GM21528 (cell line): ENCODE measurements at regions not wholly inside any gene's neighbourhood (a gene's known extent, or its start where the extent isn't known, plus 50 kb on each side); places are given as distances from the start of the nearest gene placed in this dataset.
"Not testable (repeated sequence)": the region's sequence is repeated elsewhere in the genome, so short reads cannot be mapped to it uniquely, and the experiment has no call there.

Experiments used
- ATAC-seq: cut with Tn5 transposase; IDR thresholded peaks from one replicate; pipeline ENCODE4 v1.9.1; 2021; ENCODE audit warnings: mild to moderate bottlenecking, moderate library complexity; ENCODE audit not compliant: unreplicated experiment, low FRiP score

DNA sequence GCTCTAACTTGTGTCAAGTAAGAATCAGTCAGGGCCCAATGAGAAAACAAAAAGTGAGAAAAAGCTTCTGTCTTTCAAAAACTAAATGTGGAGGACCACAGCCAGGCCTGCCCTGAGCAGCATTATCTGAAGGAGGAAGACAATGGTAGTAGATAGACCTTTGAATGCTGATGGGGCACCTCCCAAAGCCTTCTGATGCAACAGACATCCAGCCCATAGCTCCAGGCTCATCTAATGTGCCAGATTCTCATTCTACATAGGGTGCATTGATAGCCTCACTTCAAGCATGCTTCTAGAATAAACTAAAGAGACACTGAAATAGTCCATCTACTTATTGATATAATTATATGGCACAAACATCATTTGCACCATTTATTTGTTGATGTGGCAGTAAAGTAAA lies 351.6 kb downstream of the HHIPL2 start:
- ATAC-seq = no peak

- no peak for ATAC-seq
These were observed 352.0 kb downstream of the HHIPL2 start for GRCh38 chr1:222195857-222196256.

DNA sequence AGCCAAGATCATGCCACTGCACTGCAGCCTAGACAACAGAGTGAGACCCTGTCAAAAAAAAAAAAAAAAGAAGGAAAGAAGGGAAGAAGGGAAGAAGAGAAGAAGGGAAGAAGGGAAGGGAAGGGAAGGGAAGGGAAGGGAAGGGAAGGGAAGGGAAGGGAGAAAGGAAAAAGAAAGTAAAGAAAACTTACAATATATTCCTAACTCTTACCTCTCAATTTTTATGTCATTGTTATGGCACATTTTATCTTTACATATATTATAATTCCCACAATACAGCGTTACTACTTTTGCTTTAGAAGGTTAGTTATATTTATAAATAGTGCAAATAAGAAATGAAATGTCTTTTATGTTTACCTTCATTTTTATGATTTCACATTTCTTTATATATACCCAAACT lies 358.7 kb downstream of the HHIPL2 start:
- ATAC-seq = no peak

DNA sequence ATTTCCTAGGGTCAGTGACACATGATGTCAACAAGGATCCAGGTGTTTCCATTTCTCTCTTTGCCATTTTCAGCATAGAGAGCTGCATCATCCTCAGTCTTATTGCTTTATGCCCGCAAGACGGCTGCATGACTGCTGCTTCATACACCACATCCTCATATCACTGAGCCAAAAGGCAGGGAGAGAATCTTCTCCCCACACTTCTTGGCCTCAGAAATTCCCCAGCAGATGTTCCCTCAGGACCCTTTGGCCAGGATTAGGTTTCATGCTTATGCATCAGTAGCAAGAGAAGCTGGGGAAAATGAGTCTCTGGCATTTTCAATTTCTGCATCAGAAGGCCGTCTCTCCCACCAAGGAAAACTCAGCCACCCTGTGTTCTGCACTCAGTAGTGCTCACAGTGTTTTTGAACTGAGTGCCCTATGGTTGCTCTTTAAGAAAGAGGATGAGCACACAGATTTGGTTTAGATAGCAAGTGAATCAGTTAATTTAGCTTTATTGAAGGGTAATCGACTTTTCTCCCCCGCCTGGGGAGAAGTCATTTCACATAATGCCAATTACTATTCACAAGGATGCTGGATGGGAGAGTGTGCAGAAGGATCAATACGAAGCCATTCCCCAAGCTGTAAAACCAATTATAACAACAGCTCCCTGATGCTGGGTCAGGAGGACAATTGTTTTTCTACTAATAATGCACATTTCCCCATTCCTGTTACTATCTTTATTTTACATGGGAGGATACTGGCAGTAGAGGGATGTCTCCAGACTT lies 360.2 kb downstream of the HHIPL2 start:
- ATAC-seq = no peak

DNA sequence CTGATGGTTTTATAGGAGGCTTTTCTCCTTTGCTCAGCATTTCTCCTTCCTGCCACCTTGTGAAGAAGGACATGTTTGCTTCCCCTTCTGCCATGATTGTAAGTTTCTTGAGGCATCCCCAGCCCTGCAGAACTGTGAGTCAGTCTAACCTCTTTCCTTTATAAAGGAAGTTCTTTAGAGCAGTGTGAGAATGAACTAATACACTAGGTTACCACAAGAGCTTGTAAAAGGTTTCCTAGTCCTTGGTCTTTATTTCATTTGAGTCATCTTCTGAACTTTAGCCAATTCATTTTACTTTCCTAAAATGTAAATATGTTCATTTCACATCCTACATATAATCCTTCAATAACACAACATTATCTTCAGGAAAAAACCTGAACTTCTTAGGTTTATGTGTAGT lies 365.3 kb downstream of the HHIPL2 start:
- ATAC-seq = no peak

DNA sequence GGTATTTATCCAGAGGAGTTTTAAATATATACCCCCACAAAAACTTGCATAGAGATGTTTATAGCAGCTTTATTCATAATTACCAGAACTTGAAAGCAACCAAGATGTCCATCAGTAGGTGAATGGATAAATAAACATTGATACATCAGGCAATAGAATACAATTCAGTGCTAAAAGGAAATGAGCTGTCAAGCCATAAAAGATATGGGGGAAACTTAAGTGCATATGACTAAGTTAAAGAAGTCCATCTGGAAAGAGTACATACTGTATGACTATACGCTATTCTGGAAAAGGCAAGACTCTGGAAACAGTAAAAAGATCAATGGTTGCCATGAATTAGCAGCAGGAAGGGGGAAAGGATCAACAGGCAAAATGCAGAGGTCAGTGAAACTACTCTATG lies 366.7 kb downstream of the HHIPL2 start:
- ATAC-seq = no peak

- ATAC-seq = not testable (repeated sequence)
These were observed 370.4 kb downstream of the HHIPL2 start for GRCh38 chr1:222177496-222177895.

DNA sequence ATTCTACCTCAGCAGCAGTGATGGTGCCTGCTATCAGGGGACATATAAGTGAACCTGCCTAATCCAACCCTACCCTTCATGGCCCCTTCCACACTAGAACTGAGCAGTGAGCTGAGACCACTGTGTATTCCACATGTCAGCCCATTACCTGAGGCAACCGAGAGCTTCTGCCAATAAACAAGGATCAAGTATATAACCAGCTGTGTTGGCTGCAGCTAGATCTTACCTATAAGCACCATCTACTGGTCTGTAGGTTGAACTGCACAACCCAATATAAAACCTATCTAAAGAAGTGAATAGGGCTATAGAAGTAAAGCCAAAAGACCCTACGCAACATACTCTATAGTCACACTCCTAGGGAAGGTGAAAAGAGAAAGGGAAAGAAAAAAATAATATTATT lies 376.9 kb downstream of the HHIPL2 start:
- no peak for ATAC-seq

DNA sequence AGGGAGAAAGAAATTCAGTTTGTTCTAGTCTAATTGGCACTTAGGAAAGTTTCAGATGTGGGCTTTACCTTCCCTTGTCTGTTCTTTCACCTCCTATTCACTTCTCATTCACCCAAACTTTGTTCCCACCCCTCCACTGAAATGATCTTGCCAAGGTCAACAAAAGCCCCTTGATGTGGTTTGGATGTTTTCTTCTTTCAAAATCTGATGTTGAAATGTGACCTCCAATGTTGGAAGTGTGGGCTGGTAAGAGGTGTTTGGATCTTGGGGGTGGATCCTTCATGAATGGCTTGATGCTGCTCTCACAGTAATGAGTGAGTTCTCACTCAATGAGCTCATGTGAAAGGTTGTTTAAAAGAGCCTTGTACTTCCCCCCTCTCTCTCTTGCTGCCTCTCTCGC lies 379.3 kb downstream of the HHIPL2 start:
- no peak for ATAC-seq

DNA sequence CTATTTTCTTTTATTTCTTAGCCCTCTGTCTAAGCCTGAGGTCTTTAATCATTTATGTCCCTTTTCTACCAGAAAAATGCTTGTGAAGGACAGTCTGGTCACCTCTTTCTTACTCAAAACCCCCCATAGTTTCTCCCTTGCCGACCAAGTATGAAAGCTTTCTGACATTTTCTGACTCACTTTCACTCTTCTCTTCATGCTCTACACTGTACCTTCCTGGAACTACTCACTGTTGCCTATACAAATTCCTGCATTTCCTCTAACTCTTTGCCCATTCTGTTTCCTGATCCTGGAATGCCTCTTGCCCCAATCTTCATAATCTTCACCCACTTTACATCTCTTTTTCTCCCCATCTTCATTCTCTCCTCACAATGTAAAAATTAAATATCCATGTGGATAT lies 380.0 kb downstream of the HHIPL2 start:
- no peak for ATAC-seq

DNA sequence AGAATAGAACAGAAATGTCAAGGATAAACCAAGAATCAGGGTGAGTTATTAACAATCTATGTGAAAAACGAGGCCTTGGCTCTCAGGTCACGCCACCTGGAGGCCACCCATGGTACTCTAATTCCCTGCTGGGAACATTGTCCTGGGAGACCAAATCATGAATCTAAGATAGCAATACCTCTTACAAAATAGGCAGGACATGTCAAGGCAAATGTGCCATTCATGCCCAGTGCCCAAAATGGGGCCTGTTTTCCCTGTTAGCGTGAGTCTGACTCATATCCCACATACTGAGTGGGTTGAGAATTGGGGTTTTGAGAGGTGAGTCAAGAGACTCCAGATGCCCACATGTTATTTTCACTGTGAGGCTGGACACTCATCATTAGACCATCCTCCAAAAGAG lies 380.8 kb downstream of the HHIPL2 start:
- no peak for ATAC-seq

- ATAC-seq = no peak
These were observed 382.3 kb downstream of the HHIPL2 start for GRCh38 chr1:222165629-222166028.

- no peak for ATAC-seq
These were observed 384.0 kb downstream of the HHIPL2 start for GRCh38 chr1:222163895-222164294.

DNA sequence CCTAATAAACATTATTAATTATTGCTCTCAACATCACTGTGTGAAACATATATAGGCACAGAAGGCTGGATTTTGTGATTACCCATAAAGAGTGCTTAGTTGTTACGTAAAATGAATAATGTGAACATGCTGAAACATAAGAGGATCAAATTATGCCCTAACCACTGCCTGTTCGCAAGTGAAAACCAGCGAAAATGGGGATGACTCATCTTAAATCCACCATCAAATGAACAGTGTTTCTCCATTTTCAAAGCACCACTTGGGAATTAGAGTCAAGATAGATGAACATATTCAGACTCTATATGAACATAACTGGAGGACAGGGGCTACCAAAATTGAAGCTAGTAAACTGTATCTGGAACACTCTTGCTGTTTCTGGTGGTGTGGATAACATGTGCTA lies 386.2 kb downstream of the HHIPL2 start:
- ATAC-seq = no peak

GRCh38 chr1:222157612-222158011 lies 390.3 kb downstream of the HHIPL2 start:
- ATAC-seq = no peak

- no peak for ATAC-seq
These were observed 398.3 kb upstream of the DUSP10 start for GRCh38 chr1:222140206-222140605.

- ATAC-seq = no peak
These were observed 396.2 kb upstream of the DUSP10 start for GRCh38 chr1:222138095-222138494.

DNA sequence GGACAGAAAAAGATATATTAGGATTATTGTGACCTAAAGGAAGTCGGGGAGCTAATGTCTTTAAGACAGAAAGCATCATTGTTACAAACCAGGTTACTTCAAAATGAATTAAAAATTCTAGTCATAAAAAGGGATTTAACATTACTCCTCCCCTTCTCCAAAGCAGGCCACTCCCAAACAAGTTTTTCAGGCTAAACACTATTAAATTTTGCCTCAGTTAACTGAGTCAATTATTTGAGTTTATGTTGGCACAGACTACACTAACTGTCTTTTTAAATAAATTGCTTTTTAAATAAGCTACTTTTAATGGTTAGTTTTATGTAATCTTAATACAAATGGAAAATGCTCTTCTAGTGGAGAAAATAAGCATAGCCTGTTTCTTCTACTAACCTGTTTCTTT lies 395.0 kb upstream of the DUSP10 start:
- ATAC-seq = no peak

GRCh38 chr1:222129041-222129440 lies 387.2 kb upstream of the DUSP10 start:
- no peak for ATAC-seq

GRCh38 chr1:222127526-222128152 lies 385.8 kb upstream of the DUSP10 start:
- ATAC-seq = no peak

DNA sequence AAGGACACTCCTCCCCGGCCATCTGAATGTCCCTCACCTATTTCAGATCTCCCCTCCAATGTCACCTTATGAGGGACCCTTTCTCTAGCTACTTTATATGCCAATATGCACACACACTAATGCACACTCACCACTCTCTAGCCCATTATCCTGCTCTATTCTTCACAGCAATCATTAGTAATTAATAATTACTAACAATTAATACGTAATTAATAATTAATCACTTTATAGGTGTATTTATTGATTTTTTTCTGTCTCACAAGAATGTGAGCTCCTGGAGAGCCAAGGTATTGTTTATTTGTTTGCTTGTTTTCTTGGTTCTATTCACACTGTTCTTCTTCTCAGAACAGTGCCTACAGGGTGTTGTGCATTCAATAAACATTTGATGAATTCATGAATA lies 385.2 kb upstream of the DUSP10 start:
- ATAC-seq = no peak

- ATAC-seq = no peak
These were observed 384.2 kb upstream of the DUSP10 start for GRCh38 chr1:222126052-222126451.
